Kidney (tissue), 13 donors: ENCODE measurements at regions not wholly inside any gene's neighbourhood (a gene's known extent, or its start where the extent isn't known, plus 50 kb on each side); places are given as distances from the start of the nearest gene placed in this dataset.

Source experiments
- DNase-seq, 5 donors: peaks; one replicate each; pipeline ENCODE4 v3.0.0-alpha.2; 2013 to 2020
- FAIRE-seq: peaks from 2 replicates; lab custom pipeline; 2012; peaks lifted over from hg19 to GRCh38; lab: Jason Lieb, UNC
- H3K27ac ChIP-seq, 2 donors: one replicate each; pipeline ENCODE4 v1.7.0; 2013; ENCODE audit warnings: low read depth in 2 of 2, low read length in 2 of 2, inconsistent platforms in 1 of 2
- H3K27me3 ChIP-seq: one replicate; pipeline ENCODE4 v1.7.1; 2013; ENCODE audit warnings: low read length, inconsistent platforms; ENCODE audit not compliant: control insufficient read depth, insufficient read depth
- H3K36me3 ChIP-seq, 3 donors: one replicate each; pipeline versions ENCODE4 v1.7.0 to v1.7.1; 2013; ENCODE audit warnings: low read length in 3 of 3, control low read depth in 1 of 3, inconsistent platforms in 1 of 3; ENCODE audit not compliant: insufficient read depth in 3 of 3, control insufficient read depth in 2 of 3
- H3K4me1 ChIP-seq, 3 donors: one replicate each; pipeline versions ENCODE4 v1.7.0 to v1.7.1; 2013; ENCODE audit warnings: low read length in 3 of 3, inconsistent platforms in 1 of 3, low read depth in 1 of 3; ENCODE audit not compliant: control insufficient read depth in 2 of 3, insufficient read depth in 2 of 3
- H3K4me3 ChIP-seq, 3 donors: one replicate each; pipeline versions ENCODE4 v1.7.0 to v1.8.1; 2013; ENCODE audit warnings: low read length in 3 of 3, control low read depth in 1 of 3, inconsistent platforms in 1 of 3
- H3K9ac ChIP-seq, 3 donors: one replicate each; pipeline versions ENCODE4 v1.7.0 to v1.7.1; 2013; ENCODE audit warnings: low read length in 3 of 3, control low read depth in 1 of 3, inconsistent platforms in 1 of 3
- H3K9me3 ChIP-seq, 3 donors: one replicate each; pipeline versions ENCODE4 v1.7.0 to v1.7.1; 2013; ENCODE audit warnings: low read length in 3 of 3, control low read depth in 1 of 3, inconsistent platforms in 1 of 3; ENCODE audit not compliant: control insufficient read depth in 2 of 3, insufficient read depth in 1 of 3
- CTCF ChIP-seq: IDR thresholded peaks from 3 replicates; pipeline ENCODE4 v1.5.1; 2012; ENCODE audit warnings: mild to moderate bottlenecking, moderate library complexity, borderline replicate concordance; ENCODE audit not compliant: insufficient read depth; ENCODE audit errors: extremely low read depth
- intact Hi-C: fragments of 100-400 bp; cut with DNase I; formaldehyde crosslinking; loops from one replicate; pipeline ENCODE4 v1.11.1; 2022
- donor health status: control.
- donor health status: control.
- donor health status: control.
- donor health status: control.
- donor health status: control.
- donor health status: DM: yes; HTN: yes; CAD: no.
- donor health status: Normal renal cell carcinoma (clear cell type).

- Histone ChIP-seq H3K4me1 (no peaks in the 10 kb centered on the region), H3K4me3 (no peak overlapping the region), H3K9ac (no peak overlapping the region), H3K27ac (no peak overlapping the region), H3K9me3 (no peaks in the 10 kb centered on the region), H3K27me3 (no peaks in the 10 kb centered on the region), H3K36me3 (no peaks in the 10 kb centered on the region)
- DNase-seq = peak in 1 of 5 donors; percentile 17
- no peak for TF ChIP-seq CTCF
- intact Hi-C loops = no loop called here
- no peak for FAIRE-seq
Measured at GRCh38 chr2:67952066-67952465, 110.7 kb downstream of the C1D start.

- intact Hi-C loops = no loop called here
- no peak overlapping the region for H3K9ac ChIP-seq
- FAIRE-seq = no peak
- H3K9me3 ChIP-seq = peaks cover 0 to 3% (median 0%) of the 10 kb centered on the region in 3 donors
- H3K27me3 ChIP-seq = no peaks in the 10 kb centered on the region
- no peaks in the 10 kb centered on the region for H3K36me3 ChIP-seq
- no peak for TF ChIP-seq CTCF
- H3K4me3 ChIP-seq = no peak overlapping the region
- DNase-seq = peak in 4 of 5 donors; percentile 23 to 53 (median 48)
- no peaks in the 10 kb centered on the region for H3K4me1 ChIP-seq
- no peak overlapping the region for H3K27ac ChIP-seq
Measured at GRCh38 chr2:67954093-67954748, 108.6 kb downstream of the C1D start.

GRCh38 chr2:67955748-67956603 is 106.8 kb downstream of the C1D start:
- DNase-seq (no peak), FAIRE-seq (no peak)
- Histone ChIP-seq H3K4me1 (no peaks in the 10 kb centered on the region), H3K36me3 (no peaks in the 10 kb centered on the region), H3K27me3 (no peaks in the 10 kb centered on the region), H3K4me3 (no peak overlapping the region), H3K9me3 (peaks cover 0 to 3% (median 0%) of the 10 kb centered on the region in 3 donors), H3K9ac (no peak overlapping the region), H3K27ac (no peak overlapping the region)
- no peak for TF ChIP-seq CTCF
- intact Hi-C loops = no loop called here
